ENCODE measurements at regions not wholly inside any gene's neighbourhood (a gene's known extent, or its start where the extent isn't known, plus 50 kb on each side); places are given as distances from the start of the nearest gene placed in this dataset.

- TF ChIP-seq CTCF (IDR thresholded peaks at IDR 0.05) (no peak), POLR2A (IDR thresholded peaks at IDR 0.05) (no peak)
These were observed 263.1 kb upstream of the FOXN3 start for GRCh38 chr14:89680156-89680555.

Data from heart left ventricle (tissue), 13 donors.